Activated T-cell treated with anti-CD3 and anti-CD28 coated beads, Interleukin-2, amount 50 U/mL, for 4 hours (primary cell): ENCODE measurements at regions not wholly inside any gene's neighbourhood (a gene's known extent, or its start where the extent isn't known, plus 50 kb on each side); places are given as distances from the start of the nearest gene placed in this dataset.

Experiments
- ATAC-seq, 2 donors: fragments of 200-7000 bp; cut with Tn5 transposase; one replicate each; pipeline ENCODE4 v1.10.0; 2021
- DNase-seq: peaks from one replicate; pipeline ENCODE4 v3.0.0-alpha.2; 2020
- H3K27me3 Mint-ChIP-seq: one replicate; pipeline ENCODE4 v1.8.0; 2021; ENCODE audit warnings: low read depth, mixed read lengths
- H3K36me3 Mint-ChIP-seq: one replicate; pipeline ENCODE4 v1.8.0; 2022; ENCODE audit warnings: mixed read lengths; ENCODE audit not compliant: insufficient read depth
- H3K4me1 Mint-ChIP-seq: one replicate; pipeline ENCODE4 v1.8.0; 2021; ENCODE audit warnings: low read depth, mixed read lengths
- H3K4me3 Mint-ChIP-seq: one replicate; pipeline ENCODE4 v1.8.0; 2021; ENCODE audit warnings: mild to moderate bottlenecking, moderate library complexity, mixed read lengths
- H3K9me3 Mint-ChIP-seq: one replicate; pipeline ENCODE4 v1.8.0; 2021; ENCODE audit warnings: mixed read lengths

- Mint-ChIP-seq H3K4me1 (no peaks in the 10 kb centered on the region), H3K27me3 (peaks cover 3% of the 10 kb centered on the region), H3K9me3 (peaks cover 11% of the 10 kb centered on the region), H3K36me3 (no peaks in the 10 kb centered on the region), H3K4me3 (no peak overlapping the region)
- no peak for DNase-seq
- ATAC-seq: no peak
These were observed 81.1 kb downstream of the MAP1LC3B2 start for GRCh38 chr12:116640281-116640680.

- H3K36me3 Mint-ChIP-seq: no peaks in the 10 kb centered on the region
- H3K9me3 Mint-ChIP-seq: peaks cover 7% of the 10 kb centered on the region
- DNase-seq: no peak
- ATAC-seq: no peak
- H3K27me3 Mint-ChIP-seq: peaks cover 4% of the 10 kb centered on the region
- H3K4me1 Mint-ChIP-seq: peaks cover 2% of the 10 kb centered on the region
- no peak overlapping the region for H3K4me3 Mint-ChIP-seq
These were observed 80.6 kb downstream of the MAP1LC3B2 start for GRCh38 chr12:116639765-116640164.

- ATAC-seq (no peak), DNase-seq (no peak)
- H3K36me3 Mint-ChIP-seq: no peaks in the 10 kb centered on the region
- H3K4me3 Mint-ChIP-seq: no peak overlapping the region
- H3K9me3 Mint-ChIP-seq: peaks cover 3% of the 10 kb centered on the region
- H3K4me1 Mint-ChIP-seq: peaks cover 2% of the 10 kb centered on the region
- H3K27me3 Mint-ChIP-seq: peaks cover 13% of the 10 kb centered on the region
These were observed 79.2 kb downstream of the MAP1LC3B2 start for GRCh38 chr12:116638376-116638775.

GRCh38 chr12:116637589-116638150 is 78.5 kb downstream of the MAP1LC3B2 start:
- no peaks in the 10 kb centered on the region for H3K9me3 Mint-ChIP-seq
- peaks cover 2% of the 10 kb centered on the region for H3K4me1 Mint-ChIP-seq
- no peaks in the 10 kb centered on the region for H3K36me3 Mint-ChIP-seq
- ATAC-seq (no peak), DNase-seq (no peak)
- H3K4me3 Mint-ChIP-seq: no peak overlapping the region
- H3K27me3 Mint-ChIP-seq: peaks cover 15% of the 10 kb centered on the region

- Mint-ChIP-seq H3K9me3 (no peaks in the 10 kb centered on the region), H3K4me3 (no peak overlapping the region), H3K36me3 (no peaks in the 10 kb centered on the region), H3K27me3 (peaks cover 15% of the 10 kb centered on the region), H3K4me1 (peaks cover 2% of the 10 kb centered on the region)
- no peak for ATAC-seq
- no peak for DNase-seq
These were observed 77.7 kb downstream of the MAP1LC3B2 start for GRCh38 chr12:116636608-116637519.

GRCh38 chr12:116635487-116635886 is 76.3 kb downstream of the MAP1LC3B2 start:
- H3K27me3 Mint-ChIP-seq: peaks cover 19% of the 10 kb centered on the region
- ATAC-seq: no peak
- H3K36me3 Mint-ChIP-seq: no peaks in the 10 kb centered on the region
- H3K9me3 Mint-ChIP-seq: no peaks in the 10 kb centered on the region
- no peak for DNase-seq
- H3K4me3 Mint-ChIP-seq: no peak overlapping the region
- H3K4me1 Mint-ChIP-seq: peaks cover 2% of the 10 kb centered on the region

GRCh38 chr12:116633476-116633875 is 74.3 kb downstream of the MAP1LC3B2 start:
- H3K36me3 Mint-ChIP-seq: no peaks in the 10 kb centered on the region
- no peak overlapping the region for H3K4me3 Mint-ChIP-seq
- H3K4me1 Mint-ChIP-seq: peaks cover 2% of the 10 kb centered on the region
- peaks cover 23% of the 10 kb centered on the region for H3K27me3 Mint-ChIP-seq
- no peaks in the 10 kb centered on the region for H3K9me3 Mint-ChIP-seq
- DNase-seq (no peak), ATAC-seq (no peak)

GRCh38 chr12:116631619-116632018 is 72.4 kb downstream of the MAP1LC3B2 start:
- Mint-ChIP-seq H3K36me3 (no peaks in the 10 kb centered on the region), H3K9me3 (no peaks in the 10 kb centered on the region), H3K4me1 (peaks cover 2% of the 10 kb centered on the region), H3K4me3 (no peak overlapping the region), H3K27me3 (peaks cover 24% of the 10 kb centered on the region)
- ATAC-seq (no peak), DNase-seq (no peak)

- Mint-ChIP-seq H3K27me3 (peaks cover 24% of the 10 kb centered on the region), H3K36me3 (no peaks in the 10 kb centered on the region), H3K9me3 (no peaks in the 10 kb centered on the region), H3K4me1 (peaks cover 2% of the 10 kb centered on the region), H3K4me3 (no peak overlapping the region)
- DNase-seq (no peak), ATAC-seq (no peak)
These were observed 71.6 kb downstream of the MAP1LC3B2 start for GRCh38 chr12:116630762-116631161.

- no peaks in the 10 kb centered on the region for H3K9me3 Mint-ChIP-seq
- no peak for DNase-seq
- no peaks in the 10 kb centered on the region for H3K36me3 Mint-ChIP-seq
- no peak overlapping the region for H3K4me3 Mint-ChIP-seq
- ATAC-seq: no peak
- H3K4me1 Mint-ChIP-seq: no peaks in the 10 kb centered on the region
- H3K27me3 Mint-ChIP-seq: peaks cover 17% of the 10 kb centered on the region
These were observed 70.3 kb downstream of the MAP1LC3B2 start for GRCh38 chr12:116629480-116629879.

- Mint-ChIP-seq H3K9me3 (no peaks in the 10 kb centered on the region), H3K27me3 (peaks cover 18% of the 10 kb centered on the region), H3K36me3 (no peaks in the 10 kb centered on the region), H3K4me1 (no peaks in the 10 kb centered on the region), H3K4me3 (no peak overlapping the region)
- ATAC-seq (no peak), DNase-seq (no peak)
These were observed 69.8 kb downstream of the MAP1LC3B2 start for GRCh38 chr12:116628989-116629388.

GRCh38 chr12:116628450-116628793 is 69.2 kb downstream of the MAP1LC3B2 start:
- no peak overlapping the region for H3K4me3 Mint-ChIP-seq
- H3K27me3 Mint-ChIP-seq: peaks cover 18% of the 10 kb centered on the region
- ATAC-seq (no peak), DNase-seq (no peak)
- peaks cover 1% of the 10 kb centered on the region for H3K9me3 Mint-ChIP-seq
- H3K36me3 Mint-ChIP-seq: no peaks in the 10 kb centered on the region
- no peaks in the 10 kb centered on the region for H3K4me1 Mint-ChIP-seq
